G401 (cell line): ENCODE measurements at regions not wholly inside any gene's neighbourhood (a gene's known extent, or its start where the extent isn't known, plus 50 kb on each side); places are given as distances from the start of the nearest gene placed in this dataset.

Source experiments
- DNase-seq: peaks from one replicate; pipeline ENCODE4 v3.0.0-alpha.2; 2015; ENCODE audit warnings: low spot score
- in situ Hi-C: cut with HindIII; loops from 2 replicates; pipeline ENCODE4 v1.10.0; 2016; ENCODE audit warnings: low sequenced_read_pairs, mixed read lengths

DNA sequence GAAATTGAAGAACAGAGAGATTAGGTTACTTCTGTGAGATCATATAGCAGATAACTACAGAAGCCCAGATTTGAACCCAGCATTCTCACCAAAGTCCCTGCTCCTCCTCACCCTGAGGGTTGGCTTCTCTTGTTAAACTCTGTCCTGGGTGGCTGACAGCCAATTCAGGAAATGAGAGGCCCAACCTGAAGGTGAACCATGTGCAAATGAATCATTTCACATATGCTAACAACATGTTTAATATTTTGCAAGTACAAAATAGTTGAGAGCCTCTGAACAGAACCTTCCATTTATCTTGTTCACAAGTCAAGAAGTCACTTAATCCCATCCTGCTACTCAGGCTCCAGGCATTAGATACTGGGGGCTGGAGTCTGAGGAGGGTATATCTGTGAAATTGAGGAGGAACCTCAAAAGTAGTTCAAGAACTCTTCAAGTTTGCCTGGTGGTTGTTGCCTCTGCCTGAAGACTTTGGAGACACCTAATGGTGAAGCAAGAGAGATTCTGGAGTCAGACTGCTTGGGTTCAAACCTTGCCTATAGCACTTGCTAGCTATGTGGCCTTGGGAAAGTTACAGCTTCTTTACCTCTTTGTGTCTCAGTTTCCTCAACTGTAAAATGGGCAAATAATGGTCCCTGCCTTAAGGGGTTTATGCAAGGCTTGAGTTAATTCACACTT lies 564.0 kb downstream of the PSAT1 start:
- no peak for DNase-seq
- in situ Hi-C loops = no loop called here

DNA sequence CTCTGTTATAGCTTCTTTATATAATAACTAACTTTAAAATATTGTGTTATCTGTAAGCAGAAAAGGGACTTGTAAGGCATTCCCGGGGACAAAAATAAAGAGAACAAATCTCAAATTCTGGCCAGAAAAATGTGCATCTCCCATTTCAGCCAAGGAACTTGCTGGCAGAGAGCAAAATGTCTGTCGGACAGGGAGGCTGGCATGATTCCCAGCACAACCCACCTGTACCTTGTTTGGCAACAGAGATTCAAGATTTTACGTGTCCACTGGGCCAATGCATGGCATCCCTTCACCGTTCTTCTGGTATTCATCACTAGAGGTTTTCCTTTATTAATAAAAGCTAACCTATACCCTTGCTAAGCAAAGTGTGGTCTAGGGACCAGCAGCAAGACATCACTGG lies 566.6 kb downstream of the PSAT1 start:
- in situ Hi-C loops = no loop called here
- DNase-seq = peak; percentile 88

GRCh38 chr9:78865737-78866136 lies 568.8 kb downstream of the PSAT1 start:
- in situ Hi-C loops = no loop called here

DNA sequence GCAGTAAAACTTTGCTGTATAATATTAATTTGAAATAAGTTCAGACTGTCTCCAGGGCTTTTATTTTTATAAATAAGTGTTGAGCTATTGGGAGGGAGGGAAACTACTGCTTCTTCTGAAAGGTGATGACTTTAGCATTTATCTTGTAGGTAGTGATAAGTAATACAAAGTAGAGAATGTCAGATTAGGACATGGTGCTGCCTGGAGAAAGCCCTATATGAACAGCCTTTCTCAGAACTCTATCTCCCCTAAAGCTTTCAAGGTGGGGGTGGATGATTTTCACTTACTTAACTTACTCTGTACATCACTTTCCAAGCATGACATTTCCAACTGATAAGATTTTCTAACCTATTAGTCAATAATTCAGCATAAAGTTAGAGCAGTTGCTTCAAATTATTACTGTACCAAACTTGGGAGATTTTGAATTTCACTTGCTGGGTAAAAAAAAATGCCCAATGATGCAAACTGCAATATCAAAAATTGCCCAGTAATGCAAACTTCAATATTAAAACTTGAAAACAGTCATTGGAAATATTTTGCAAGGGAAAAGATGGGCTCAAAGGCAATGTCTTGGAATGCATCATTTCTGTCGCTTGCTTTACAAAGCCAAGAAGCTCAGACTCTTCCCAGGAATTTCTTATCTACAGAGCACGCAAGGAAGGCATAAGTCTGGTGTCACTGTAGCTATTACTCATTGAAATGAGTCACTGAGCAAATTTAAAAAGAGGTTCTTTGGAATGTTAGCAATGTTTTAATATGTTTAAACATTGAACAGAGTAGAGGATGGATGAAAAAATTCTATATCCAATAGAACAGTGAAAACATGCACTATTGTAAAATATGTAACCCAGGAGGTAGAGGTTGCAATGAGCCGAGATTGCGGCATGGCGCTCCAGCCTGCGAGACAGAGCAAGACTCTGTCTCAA lies 569.5 kb downstream of the PSAT1 start:
- no peak for DNase-seq
- in situ Hi-C loops = no loop called here

More at GRCh38 chr9:78865737-78866136, 568.8 kb downstream of the PSAT1 start:
- DNase-seq = no peak

DNA sequence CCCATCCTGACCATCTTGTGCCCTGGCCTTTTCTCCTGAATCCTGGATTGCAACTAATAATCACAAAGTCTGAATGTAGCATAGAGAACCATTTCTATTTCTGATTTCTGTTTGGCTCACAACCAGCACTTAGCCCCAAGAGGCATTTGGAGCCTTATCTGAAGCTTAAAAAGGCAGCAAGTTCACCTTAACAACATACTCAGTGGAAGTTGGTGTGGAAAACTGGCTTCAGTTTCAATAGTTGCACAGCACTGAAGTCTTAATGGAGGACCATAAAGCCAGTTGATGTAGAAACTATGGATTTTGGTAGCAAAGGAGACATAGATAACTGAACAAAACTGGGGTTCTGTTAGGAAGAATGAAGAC lies 574.1 kb downstream of the PSAT1 start:
- DNase-seq = no peak
- in situ Hi-C loops = no loop called here

GRCh38 chr9:78871452-78872331 lies 574.8 kb downstream of the PSAT1 start:
- DNase-seq = no peak
- in situ Hi-C loops = no loop called here

GRCh38 chr9:78874061-78874460 lies 577.1 kb downstream of the PSAT1 start:
- in situ Hi-C loops = no loop called here

DNA sequence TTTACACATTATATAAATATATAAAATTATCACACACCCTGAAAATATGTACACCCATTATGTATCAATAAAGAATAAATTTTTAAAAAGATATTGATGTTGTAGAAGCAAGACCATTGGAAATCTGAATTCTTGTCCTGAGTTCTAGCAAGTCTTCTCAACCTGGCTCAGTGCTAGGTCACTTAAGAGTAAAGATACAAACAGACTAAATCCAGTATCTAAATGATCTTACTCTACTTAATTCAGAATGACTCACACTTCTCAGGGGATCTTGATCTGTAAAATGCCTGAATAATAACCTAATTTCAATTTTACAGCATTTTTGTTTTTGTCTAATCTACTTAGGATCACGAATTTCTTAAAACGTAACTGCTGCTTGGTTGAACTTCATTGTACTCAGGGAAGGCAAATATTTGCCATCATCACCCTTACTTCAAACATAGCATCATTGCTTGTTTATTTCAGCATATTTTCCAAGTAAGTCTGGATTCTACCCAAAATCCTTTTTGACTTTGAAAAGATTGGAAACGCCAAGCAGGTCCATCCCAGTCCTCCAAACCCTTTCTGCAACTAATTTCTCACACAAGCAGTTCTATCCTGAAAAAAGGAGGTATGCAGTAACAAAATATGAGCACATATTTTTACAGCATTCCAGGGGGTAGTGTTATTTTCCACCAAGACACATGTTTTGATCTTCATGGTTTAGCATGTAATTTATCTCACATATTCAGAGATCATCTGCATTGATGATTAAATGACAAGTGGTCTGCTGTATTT lies 582.6 kb downstream of the PSAT1 start:
- DNase-seq = no peak
- in situ Hi-C loops = no loop called here

More at GRCh38 chr9:78874061-78874460, 577.1 kb downstream of the PSAT1 start:
- no peak for DNase-seq

DNA sequence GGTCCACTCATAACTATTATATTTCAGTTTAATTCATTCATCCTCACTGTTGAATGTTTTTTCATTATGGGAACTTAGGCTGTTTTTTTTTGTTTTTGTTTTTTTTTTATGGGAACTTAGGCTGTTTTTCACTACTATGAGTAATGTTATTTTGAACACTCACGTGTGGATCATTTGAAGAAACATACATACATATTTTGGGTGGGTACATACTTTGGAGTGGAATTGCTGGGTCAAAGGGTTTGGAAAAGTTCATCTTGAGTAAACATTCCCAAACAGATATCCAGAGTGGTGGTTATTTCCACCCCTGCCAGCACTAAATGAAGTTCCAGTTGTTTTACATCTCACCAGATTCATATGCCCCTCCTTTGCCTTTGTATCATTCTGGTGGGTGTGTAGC lies 584.4 kb downstream of the PSAT1 start:
- DNase-seq = no peak
- in situ Hi-C loops = no loop called here

- DNase-seq = no peak
- in situ Hi-C loops = no loop called here
Observed at GRCh38 chr9:78882481-78882880, 585.6 kb downstream of the PSAT1 start.

DNA sequence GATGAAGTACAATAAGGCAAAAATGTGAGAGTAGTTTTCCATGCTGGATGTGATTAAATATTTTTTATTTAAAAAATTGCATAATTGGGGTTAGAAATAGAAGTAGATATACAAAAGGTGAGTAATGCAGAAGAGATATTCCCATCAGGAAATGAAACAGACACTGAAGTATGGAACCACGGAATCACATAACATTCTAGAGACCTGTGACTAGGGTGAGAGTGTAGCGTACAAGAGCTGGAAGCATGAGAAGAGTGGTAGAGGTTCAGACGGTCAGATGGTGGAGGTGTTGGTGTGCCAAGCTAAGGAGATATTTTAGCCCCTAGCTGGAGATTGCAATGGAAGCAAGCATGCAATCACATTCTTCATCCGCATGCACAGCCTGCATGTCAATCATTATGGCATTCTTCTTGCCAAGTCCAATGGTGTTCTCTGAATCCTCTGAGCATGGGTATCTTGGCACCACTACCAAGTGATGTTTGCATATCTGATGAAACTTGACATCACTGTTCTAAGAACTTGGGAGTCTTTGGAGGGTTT lies 587.8 kb downstream of the PSAT1 start:
- DNase-seq = no peak
- in situ Hi-C loops = no loop called here

DNA sequence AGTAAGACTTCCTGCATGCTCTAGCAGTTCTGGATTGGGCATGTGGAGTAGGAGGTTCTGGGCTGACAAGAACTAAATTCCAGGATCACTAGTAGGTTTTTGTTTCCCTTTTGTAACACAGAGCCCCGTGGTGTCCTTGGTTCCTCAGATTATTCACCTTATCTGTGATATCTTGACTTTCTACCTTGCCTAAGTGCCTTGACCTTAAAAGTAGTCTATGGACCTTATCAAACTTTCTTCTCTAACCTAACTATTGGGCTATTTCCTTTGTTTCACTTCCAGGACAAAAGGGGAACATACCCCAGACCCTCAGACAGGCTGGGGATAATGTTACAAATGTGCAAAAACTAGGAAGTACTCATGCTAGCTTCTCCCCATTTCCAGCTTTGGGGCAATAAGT lies 595.3 kb downstream of the PSAT1 start:
- in situ Hi-C loops = no loop called here
- DNase-seq = no peak

DNA sequence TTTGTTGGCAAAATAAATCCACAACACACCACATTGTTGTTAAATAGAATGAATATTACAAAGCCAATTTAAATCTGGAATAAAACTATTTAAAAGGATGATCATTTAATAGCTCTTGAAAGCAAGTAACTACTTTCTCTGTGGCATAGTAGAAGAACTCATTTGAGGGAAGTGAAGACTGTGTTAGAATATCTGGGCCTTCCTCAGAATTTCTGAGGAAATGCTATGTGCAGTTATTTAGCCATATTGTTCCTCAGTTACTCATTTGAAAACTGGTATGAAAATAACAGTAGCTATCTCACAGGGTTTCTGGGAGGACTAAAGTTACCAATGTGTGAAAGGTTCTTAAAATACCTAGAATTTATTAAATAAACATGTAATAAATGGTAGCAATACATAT lies 595.8 kb downstream of the PSAT1 start:
- in situ Hi-C loops = no loop called here
- no peak for DNase-seq

- DNase-seq = no peak
- in situ Hi-C loops = no loop called here
Observed at GRCh38 chr9:78893774-78894401, 597.0 kb downstream of the PSAT1 start.

DNA sequence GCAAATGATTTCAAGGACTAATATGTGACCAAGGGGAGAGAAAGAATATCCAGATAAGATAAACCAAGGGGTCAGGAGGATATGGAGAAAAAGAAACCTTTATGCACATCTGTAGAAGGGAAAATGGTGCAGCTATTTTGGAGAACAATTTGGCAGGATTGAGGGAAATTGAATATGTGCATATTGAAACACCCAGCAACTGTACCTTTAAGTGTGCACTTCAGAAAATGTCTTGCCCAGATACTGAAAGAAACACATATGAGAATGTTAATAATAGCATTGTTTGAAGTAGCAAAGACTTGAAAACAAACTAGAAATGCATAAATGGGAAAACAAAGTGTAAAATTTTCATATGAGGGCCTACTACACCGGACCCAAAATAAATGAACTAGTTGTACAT lies 599.6 kb downstream of the PSAT1 start:
- in situ Hi-C loops = no loop called here
- DNase-seq = no peak

GRCh38 chr9:78898234-78898633 lies 601.3 kb downstream of the PSAT1 start:
- no peak for DNase-seq
- in situ Hi-C loops = no loop called here

DNA sequence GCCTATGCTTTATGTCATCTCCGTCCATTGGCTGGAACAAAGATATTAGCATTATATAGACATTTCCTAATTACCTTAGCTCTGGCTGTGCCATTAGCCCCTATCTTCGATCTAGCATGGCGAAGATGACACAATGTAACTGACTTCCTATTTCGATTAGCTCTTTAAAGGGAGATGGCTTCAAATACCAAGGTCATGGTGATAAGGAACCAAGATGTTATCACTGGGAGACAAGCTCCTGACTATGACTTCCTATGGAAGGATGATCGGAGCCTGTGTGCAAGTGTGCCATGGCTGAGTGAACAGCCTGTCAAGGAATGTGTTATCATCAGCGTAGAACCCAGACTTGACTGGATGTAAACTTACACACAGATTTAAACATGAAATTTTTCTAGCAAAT lies 602.1 kb downstream of the PSAT1 start:
- no peak for DNase-seq
- in situ Hi-C loops = no loop called here

GRCh38 chr9:78900500-78900899 lies 603.6 kb downstream of the PSAT1 start:
- in situ Hi-C loops = no loop called here
- DNase-seq = no peak
